NCI-H1092 treated with DMSO at 0.1 percent for 48 hours (cell line): ENCODE measurements at regions not wholly inside any gene's neighbourhood (a gene's known extent, or its start where the extent isn't known, plus 50 kb on each side); places are given as distances from the start of the nearest gene placed in this dataset.

Experiments used
- DNase-seq: peaks from one replicate; lab custom pipeline; 2025; lab: John Stamatoyannopoulos, UW

DNA sequence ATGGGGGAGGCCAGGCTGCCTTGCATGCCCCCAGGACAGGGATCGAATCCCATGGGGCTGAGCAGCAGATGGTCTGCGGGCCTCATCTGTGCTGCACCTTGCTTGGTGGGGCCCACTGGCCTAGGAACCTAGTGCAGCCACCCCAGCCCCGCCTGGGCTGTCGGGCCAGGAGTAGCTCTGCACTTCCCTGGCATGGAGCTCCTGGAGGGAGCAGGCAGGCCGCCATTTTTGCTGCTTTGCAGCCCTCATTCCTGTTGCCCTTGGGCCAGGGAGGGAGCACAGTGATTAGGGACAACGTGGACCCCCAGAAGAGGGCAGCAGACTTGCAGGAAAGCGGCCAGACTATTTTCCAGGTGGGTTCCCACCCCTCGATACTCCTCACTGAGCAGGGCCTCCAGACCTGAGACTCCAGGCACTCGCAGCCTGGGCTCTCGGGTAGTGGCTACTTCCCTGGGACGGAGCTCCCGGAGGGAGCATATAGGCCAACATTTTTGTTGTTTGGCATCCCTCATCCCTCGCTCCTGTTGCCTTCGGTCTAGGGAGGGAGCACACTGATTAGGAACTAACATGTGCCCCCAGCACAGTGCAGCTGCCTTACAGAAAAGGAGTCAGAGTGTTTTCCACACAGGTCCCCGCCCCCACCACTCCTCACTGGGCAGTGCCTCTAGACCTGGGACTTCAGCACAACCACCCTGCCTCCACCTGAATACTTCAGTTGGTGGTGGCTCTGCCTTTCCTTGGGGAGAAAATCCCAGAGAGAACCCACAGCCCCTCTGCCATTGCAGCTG lies 99.5 kb downstream of the MAIP1 start:
- DNase-seq, result peak; percentile 13

- DNase-seq, result no peak
These were observed 100.7 kb downstream of the MAIP1 start for GRCh38 chr2:200056105-200056504.

DNA sequence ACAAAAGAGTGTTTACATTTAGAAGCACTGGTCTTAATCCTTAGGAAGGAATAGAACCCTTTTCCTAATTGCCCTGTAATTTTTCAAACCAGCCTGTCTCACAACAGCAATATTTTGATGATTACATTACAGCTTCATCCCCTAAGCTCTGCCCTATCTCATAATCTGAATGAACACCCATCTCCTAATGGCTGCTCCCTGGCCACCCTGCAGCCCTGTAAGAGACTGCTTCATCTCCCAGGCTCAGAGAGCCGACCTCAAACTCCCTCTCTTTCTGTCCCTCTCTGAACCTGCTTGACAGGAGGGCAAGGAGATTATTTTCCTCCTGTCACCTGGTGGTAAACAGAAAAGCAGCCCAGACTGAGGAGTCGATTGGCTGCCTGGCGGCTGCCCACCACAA lies 107.8 kb downstream of the MAIP1 start:
- no peak for DNase-seq

- DNase-seq, result no peak
These were observed 109.5 kb downstream of the MAIP1 start for GRCh38 chr2:200064879-200065278.

GRCh38 chr2:200065477-200065876 lies 110.1 kb downstream of the MAIP1 start:
- no peak for DNase-seq

DNA sequence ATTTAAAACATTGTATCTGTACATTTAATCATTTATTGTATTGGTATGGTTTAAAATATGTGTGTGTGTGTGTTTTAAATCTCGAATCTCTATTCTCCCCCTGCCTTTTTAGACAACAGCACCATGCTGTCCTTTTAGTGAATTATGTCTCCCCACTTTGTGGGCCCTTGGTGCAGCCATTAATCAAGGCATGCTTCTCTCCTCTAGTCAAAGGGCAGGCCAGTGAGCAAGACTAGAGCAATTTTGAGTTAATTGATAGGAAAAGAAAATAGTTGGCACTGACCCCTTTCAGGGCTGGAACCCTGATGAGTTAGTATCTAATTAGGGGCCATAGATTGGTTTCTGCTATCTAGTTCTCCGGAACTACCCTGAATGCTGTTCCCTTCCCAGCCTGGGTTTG lies 111.0 kb downstream of the MAIP1 start:
- DNase-seq, result no peak

GRCh38 chr2:200068642-200069041 lies 113.3 kb downstream of the MAIP1 start:
- no peak for DNase-seq

DNA sequence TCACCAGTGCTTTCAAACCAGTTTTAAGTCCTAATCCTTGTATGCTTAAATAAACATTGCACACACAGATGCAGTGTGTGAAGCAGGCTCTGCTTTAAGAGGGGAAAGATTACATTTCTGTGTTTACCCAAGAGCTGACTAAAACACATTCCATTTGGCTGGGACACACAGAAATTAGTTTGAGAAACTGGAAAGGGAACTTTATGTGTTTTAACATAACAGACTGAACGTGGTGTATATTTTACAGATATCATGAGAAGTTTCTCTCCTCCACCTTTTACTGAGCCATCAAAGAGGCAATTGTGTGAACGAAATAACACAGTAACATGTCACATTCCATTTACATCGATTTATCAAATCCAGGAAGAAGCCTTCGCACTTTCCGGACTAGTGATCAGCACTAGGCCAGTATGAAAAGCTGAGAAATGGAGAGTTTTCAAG lies 121.8 kb downstream of the MAIP1 start:
- peak; percentile 50 for DNase-seq

DNA sequence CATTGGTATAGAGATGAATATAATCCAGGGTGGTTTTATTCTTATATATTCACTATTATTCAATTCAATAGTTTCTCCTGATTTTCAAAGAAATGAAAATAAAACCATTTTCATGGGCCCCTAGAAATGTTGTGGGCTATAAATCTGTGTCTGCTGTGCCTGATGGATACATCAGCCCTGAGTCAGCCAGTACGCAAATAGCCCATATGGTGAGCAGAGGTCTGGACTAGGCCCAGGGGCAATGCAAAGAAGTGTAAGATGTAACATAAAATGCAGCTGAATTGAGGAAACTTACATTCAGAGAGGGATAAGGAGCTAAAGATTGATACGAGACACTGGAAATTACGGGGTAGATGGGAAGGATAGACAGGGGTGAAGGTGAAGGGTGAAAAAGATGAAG lies 122.5 kb downstream of the MAIP1 start:
- DNase-seq, result no peak

DNA sequence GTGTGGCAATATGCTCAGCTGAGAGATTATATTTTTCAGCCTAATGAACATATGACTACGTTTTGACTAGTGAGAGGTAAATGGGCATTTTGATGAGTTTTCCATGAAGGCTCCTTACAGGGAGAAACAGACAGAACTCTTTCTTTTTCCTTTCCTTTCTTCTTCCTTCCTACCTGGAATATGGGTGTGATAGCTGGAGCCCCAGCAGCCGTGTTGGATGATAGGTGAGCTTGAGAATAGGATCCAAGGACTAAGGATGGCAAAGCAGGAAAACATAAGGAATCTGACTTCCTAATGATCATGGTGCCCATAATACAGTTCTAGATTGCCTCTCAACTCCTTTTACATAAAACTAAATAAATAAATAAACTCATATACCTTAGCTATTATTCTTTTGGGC lies 124.0 kb downstream of the MAIP1 start:
- DNase-seq, result no peak

DNA sequence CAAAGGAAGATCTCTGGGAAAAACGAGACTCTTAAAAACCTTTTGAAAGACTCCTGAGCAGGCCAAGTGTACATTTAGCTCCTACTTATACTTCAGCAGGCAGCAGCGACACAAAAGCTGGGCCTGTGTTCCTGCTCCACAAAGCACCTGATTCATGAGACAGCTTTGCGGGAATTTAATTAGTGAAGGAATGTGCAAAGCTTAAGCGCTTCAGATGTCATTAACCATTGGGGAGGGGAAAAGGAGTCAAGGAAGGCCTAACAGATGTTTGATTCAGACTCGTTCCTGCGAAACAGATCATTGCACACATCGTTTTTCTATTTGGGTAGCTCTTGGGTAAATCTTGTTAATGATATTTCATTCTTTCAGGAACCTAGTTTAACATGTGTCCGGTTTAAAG lies 125.9 kb downstream of the MAIP1 start:
- no peak for DNase-seq

DNA sequence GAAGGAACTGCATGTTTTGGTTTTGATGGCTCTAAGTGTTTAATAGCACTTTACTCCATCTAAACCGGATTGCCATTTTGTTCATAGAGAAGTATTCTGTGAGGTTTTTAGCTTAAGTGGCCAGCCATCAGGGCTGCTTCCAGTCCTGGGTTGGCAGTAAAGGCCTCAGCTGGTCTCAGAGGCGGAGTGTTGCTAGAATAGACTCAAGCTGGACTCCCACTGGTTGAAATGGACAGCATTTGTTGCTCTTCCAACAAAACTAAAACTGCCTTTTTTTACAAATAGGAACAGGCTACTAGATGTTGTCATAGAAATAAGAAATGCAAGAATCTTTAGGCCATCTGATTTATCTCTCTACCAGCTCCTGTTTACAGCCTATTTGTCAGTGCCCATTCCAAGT lies 126.4 kb downstream of the MAIP1 start:
- no peak for DNase-seq

GRCh38 chr2:200084036-200084435 lies 128.7 kb downstream of the MAIP1 start:
- no peak for DNase-seq

- DNase-seq, result no peak
These were observed 131.5 kb downstream of the MAIP1 start for GRCh38 chr2:200086911-200087310.

DNA sequence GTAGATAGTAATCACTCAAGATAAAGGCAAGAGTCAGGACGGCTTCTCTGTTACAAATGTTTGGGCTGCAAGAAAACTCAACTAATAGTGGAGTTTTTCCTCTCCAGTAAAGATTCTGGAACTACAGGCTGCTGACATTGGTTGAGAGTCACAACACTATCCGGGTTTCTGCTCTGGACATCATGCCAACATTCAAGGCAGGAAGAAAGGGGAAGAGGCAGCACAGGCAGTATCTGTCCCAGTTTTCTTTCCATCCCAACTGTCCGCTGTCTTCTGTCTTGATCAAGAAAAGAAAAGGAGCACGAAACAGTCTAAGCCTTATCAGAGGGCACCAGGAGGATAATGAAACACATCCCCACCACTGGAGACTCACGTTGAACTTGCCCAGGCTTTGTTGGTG lies 132.1 kb downstream of the MAIP1 start:
- DNase-seq, result no peak

DNA sequence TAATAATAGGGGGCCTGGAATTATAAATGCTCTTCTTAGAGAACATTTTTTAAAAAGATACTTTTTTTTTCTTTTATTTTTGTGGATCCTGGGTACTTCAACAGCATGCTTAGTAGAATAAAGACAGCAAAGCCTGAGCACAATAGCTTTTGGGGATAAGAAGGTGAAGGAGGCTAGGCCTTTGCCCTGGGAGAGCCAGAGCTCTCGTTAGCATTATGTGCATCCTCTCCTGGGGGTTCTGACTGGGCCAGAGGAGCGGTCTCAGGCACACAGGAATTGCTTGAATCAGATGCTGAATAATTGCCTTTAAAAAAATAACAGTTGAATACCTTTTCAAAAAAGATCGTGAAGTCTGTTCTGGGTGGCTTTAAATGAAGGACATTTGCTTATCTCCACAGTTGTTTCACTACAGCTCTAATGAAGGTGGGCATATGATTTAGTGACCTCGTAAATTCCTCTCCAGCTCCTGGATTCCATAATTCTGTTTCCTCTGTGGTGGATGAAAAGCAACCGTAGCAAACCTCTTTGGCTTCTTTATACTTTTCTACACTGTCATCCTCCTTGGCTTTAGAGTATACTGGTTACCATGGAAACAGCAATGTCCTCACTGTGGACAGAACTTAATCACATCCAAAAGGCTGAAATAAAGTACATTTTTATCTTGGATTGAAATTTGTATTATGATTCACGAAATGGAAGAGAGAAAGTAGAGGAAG lies 133.8 kb downstream of the MAIP1 start:
- no peak for DNase-seq

- no peak for DNase-seq
These were observed 134.4 kb downstream of the MAIP1 start for GRCh38 chr2:200089756-200090109.

DNA sequence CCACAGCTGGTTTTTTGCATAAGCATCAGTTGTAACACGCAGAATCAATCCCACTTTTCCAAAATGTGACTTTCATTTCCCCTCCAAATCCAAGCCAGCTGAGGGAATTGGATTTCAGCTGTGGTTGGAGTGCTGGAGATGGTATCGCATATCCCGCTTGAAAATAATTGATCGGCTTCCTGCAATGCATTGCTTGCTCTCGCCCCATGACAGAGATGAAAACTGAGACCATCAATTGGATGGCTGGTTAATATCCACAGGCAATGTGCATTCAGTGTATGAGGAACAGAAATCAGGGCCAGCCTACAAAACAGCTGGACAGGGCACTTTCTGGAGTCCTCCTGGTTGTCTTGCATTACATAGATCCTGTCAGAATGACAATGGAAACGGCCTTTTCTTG lies 135.3 kb downstream of the MAIP1 start:
- DNase-seq, result no peak

DNA sequence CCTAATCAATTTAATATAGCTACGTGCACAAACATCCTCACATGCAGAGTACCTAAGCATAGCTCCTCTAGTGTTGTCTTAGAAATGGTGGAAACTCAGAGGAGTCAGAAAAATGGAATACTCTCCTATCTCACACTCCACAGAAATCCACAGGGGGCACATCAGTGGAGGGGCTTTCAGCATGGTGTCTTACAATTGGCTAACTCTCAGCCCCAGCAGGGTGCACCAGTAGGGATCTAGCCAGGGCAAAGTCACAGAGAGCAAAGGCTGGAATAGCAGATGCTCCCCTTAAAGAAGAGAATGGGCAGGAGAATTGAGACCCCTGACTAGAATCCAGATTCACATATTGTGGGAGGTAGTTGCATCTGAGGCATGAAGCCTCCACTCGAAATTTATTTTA lies 135.7 kb downstream of the MAIP1 start:
- no peak for DNase-seq

DNA sequence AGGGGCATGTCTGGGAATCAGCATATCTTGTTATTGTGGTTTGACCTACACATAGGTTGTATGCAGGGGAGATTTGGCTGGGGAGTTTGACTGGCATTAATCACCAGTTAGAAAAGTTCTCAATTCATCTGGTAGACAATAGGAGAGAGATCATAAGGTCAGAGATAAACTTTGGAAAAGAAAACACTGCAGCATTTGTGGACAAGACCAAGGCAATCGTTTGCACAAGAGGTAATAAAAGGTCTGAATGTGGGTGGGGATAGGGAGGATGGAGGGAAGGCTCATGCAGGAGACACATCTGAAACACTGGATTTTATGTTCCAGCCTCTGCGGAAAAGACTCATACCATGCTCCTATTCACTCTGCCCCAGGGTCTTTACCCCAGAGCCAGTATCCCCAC lies 136.9 kb downstream of the MAIP1 start:
- no peak for DNase-seq

DNA sequence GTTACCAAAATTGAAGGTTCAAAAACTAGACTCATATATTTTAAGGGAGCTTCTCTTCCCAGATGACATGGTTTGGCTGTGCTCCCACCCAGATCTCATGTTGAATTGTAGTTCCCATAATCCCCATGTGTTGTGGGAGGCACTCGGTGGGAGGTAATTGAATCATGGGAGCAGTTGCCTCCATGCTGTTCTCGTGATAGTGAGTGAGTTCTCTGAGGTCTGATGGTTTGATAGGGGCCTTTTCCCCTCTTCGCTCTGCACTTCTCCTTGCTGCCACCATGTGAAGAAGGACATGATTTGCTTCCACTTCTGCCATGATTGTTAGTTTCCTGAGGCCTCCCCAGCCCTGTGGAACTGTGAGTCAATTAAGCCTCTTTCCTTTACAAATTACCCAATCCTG lies 140.1 kb downstream of the MAIP1 start:
- DNase-seq, result no peak

- no peak for DNase-seq
These were observed 143.9 kb downstream of the MAIP1 start for GRCh38 chr2:200099256-200099655.

- DNase-seq, result no peak
These were observed 144.6 kb downstream of the MAIP1 start for GRCh38 chr2:200100027-200100426.

DNA sequence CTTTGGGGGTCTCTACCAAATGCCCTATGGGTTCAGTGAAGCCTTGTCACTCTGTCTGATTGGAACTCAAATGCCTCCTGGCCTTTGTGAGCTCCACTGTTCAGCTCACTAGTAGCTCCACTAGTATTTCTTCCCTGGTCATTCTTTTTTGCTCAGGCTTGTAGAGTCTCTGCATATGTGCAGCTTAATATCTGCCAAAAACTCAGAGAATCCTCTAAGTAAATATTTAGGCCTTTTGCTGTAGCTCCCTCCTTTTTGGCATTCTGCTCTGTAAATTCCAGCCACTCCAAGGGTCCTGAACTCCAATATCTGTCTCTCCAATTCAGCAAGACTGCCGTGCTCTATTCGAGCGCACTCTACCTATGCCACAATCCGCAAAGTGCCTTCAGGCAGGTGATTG lies 146.5 kb downstream of the MAIP1 start:
- DNase-seq, result no peak
